ENCODE measurements at regions not wholly inside any gene's neighbourhood (a gene's known extent, or its start where the extent isn't known, plus 50 kb on each side); places are given as distances from the start of the nearest gene placed in this dataset.

GRCh38 chr5:17069995-17070511 is 134.0 kb upstream of the MYO10 start:
- TF ChIP-seq EP300 (IDR thresholded peaks at IDR 0.05; ENCODE audit: borderline replicate concordance) (no peak), YY1 (IDR thresholded peaks at IDR 0.05; ENCODE audit: low read depth) (no peak), ZBTB7A (IDR thresholded peaks at IDR 0.05; ENCODE audit: low read depth) (no peak), NFIC (IDR thresholded peaks at IDR 0.05) (no peak), TEAD4 (IDR thresholded peaks at IDR 0.05) (no peak), MAX (IDR thresholded peaks at IDR 0.05) (no peak), CEBPB (IDR thresholded peaks at IDR 0.05) (no peak), CREB1 (IDR thresholded peaks at IDR 0.05; ENCODE audit: low read depth) (no peak), RAD21 (IDR thresholded peaks at IDR 0.05; ENCODE audit: low read depth) (no peak)

Data from Ishikawa (cell line).